ENCODE measurements at regions not wholly inside any gene's neighbourhood (a gene's known extent, or its start where the extent isn't known, plus 50 kb on each side); places are given as distances from the start of the nearest gene placed in this dataset.
"Not testable (repeated sequence)": the region's sequence is repeated elsewhere in the genome, so short reads cannot be mapped to it uniquely, and the experiment has no call there.

DNA sequence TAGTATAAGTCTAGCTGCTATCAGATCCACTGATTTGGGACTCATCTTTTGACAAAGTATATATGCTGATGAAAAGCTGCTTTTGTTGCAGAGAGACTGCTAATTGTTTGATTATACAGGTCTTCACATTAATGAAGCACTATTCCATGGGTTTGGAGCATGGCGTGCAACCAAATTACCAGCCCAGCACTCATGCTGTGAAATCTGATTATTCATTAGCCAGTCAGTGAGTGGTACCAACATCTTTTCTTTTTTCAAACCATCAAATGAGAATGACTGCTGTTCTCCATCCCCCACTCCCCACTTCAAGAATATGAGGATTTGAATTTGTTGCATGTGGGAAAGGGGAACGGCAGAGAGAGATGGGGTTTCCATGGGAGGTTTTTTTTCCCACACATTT, 91.3 kb downstream of the ID4 start:
- no peaks in the 10 kb centered on the region for H3K4me1 ChIP-seq (ENCODE audit: control insufficient read depth, insufficient read depth, low read length)
- H3K9me3 ChIP-seq (ENCODE audit: control insufficient read depth, insufficient read depth, low read length): no peaks in the 10 kb centered on the region
- H3K36me3 ChIP-seq (ENCODE audit: control insufficient read depth, insufficient read depth, low read length): no peaks in the 10 kb centered on the region
- no peaks in the 10 kb centered on the region for H3K27me3 ChIP-seq (ENCODE audit: control insufficient read depth, insufficient read depth, low read length)
- H3K4me3 ChIP-seq (ENCODE audit: low read depth, low read length): no peak overlapping the region
- no peak overlapping the region for H3K9ac ChIP-seq (ENCODE audit: low read depth, low read length)

- Histone ChIP-seq H3K27me3 (ENCODE audit: control insufficient read depth, insufficient read depth, low read length) (no peaks in the 10 kb centered on the region), H3K9ac (ENCODE audit: low read depth, low read length) (no peak overlapping the region), H3K4me3 (ENCODE audit: low read depth, low read length) (no peak overlapping the region), H3K9me3 (ENCODE audit: control insufficient read depth, insufficient read depth, low read length) (no peaks in the 10 kb centered on the region), H3K4me1 (ENCODE audit: control insufficient read depth, insufficient read depth, low read length) (no peaks in the 10 kb centered on the region), H3K36me3 (ENCODE audit: control insufficient read depth, insufficient read depth, low read length) (no peaks in the 10 kb centered on the region)
Measured at GRCh38 chr6:19929312-19929711, 92.1 kb downstream of the ID4 start.

GRCh38 chr6:19934996-19935591, 97.9 kb downstream of the ID4 start:
- Histone ChIP-seq H3K9ac (ENCODE audit: low read depth, low read length) (no peak overlapping the region), H3K4me1 (ENCODE audit: control insufficient read depth, insufficient read depth, low read length) (no peaks in the 10 kb centered on the region), H3K9me3 (ENCODE audit: control insufficient read depth, insufficient read depth, low read length) (peaks cover 2% of the 10 kb centered on the region), H3K27me3 (ENCODE audit: control insufficient read depth, insufficient read depth, low read length) (no peaks in the 10 kb centered on the region), H3K4me3 (ENCODE audit: low read depth, low read length) (no peak overlapping the region), H3K36me3 (ENCODE audit: control insufficient read depth, insufficient read depth, low read length) (no peaks in the 10 kb centered on the region)

GRCh38 chr6:19939321-19939720, 102.2 kb downstream of the ID4 start:
- not testable (repeated sequence) for H3K36me3 ChIP-seq (ENCODE audit: control insufficient read depth, insufficient read depth, low read length); H3K9ac ChIP-seq (ENCODE audit: low read depth, low read length); H3K27me3 ChIP-seq (ENCODE audit: control insufficient read depth, insufficient read depth, low read length); H3K4me3 ChIP-seq (ENCODE audit: low read depth, low read length); H3K4me1 ChIP-seq (ENCODE audit: control insufficient read depth, insufficient read depth, low read length); H3K9me3 ChIP-seq (ENCODE audit: control insufficient read depth, insufficient read depth, low read length)

- H3K9me3 ChIP-seq (ENCODE audit: control insufficient read depth, insufficient read depth, low read length); H3K4me1 ChIP-seq (ENCODE audit: control insufficient read depth, insufficient read depth, low read length); H3K27me3 ChIP-seq (ENCODE audit: control insufficient read depth, insufficient read depth, low read length); H3K9ac ChIP-seq (ENCODE audit: low read depth, low read length); H3K4me3 ChIP-seq (ENCODE audit: low read depth, low read length); H3K36me3 ChIP-seq (ENCODE audit: control insufficient read depth, insufficient read depth, low read length): not testable (repeated sequence)
Measured at GRCh38 chr6:19939926-19940325, 102.8 kb downstream of the ID4 start.

DNA sequence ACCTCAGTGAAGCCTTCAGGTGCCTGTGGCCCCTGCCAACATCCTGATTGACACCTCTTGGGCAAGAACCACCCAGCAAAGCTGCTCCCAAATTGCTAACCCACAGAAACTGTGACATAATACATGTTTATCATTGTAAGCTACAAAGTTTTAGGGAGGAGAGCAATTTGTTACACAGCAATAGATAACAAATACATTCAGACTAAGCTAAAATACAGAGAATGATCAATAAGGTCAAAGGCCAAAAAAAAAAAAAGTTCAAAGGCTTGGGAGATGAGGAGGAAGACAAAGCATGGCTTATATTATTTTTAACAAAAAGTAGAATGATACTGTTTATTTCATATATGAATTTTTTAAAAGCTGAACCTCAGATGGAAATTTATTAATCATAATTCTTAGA, 105.9 kb downstream of the ID4 start:
- Histone ChIP-seq H3K4me3 (ENCODE audit: low read depth, low read length) (no peak overlapping the region), H3K4me1 (ENCODE audit: control insufficient read depth, insufficient read depth, low read length) (no peaks in the 10 kb centered on the region), H3K9me3 (ENCODE audit: control insufficient read depth, insufficient read depth, low read length) (no peaks in the 10 kb centered on the region), H3K36me3 (ENCODE audit: control insufficient read depth, insufficient read depth, low read length) (no peaks in the 10 kb centered on the region), H3K9ac (ENCODE audit: low read depth, low read length) (no peak overlapping the region), H3K27me3 (ENCODE audit: control insufficient read depth, insufficient read depth, low read length) (no peaks in the 10 kb centered on the region)

GRCh38 chr6:19945843-19946358, 108.7 kb downstream of the ID4 start:
- Histone ChIP-seq H3K9me3 (ENCODE audit: control insufficient read depth, insufficient read depth, low read length) (no peaks in the 10 kb centered on the region), H3K4me3 (ENCODE audit: low read depth, low read length) (no peak overlapping the region), H3K4me1 (ENCODE audit: control insufficient read depth, insufficient read depth, low read length) (no peaks in the 10 kb centered on the region), H3K27me3 (ENCODE audit: control insufficient read depth, insufficient read depth, low read length) (no peaks in the 10 kb centered on the region), H3K9ac (ENCODE audit: low read depth, low read length) (no peak overlapping the region), H3K36me3 (ENCODE audit: control insufficient read depth, insufficient read depth, low read length) (no peaks in the 10 kb centered on the region)

DNA sequence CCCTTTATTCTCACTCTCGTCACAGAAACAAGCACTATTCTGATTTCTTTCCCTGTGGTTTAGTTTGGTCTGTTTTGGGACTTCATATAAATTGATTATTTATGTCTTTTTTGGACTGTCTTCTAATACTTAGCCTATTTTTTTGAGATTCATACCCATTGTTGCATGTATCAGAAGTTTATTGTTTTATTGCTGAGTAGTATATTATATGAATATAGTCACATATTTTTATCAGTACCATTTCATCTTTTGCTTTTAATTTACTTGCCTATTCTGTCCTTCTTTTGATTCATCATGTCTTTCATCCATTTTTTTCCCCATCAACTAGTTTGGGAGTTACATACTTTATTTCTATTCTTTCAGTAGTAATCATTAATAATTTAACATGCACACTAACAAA, 112.0 kb downstream of the ID4 start:
- H3K27me3 ChIP-seq (ENCODE audit: control insufficient read depth, insufficient read depth, low read length): no peaks in the 10 kb centered on the region

GRCh38 chr6:19964115-19964514, 126.9 kb downstream of the ID4 start:
- H3K4me3 ChIP-seq (ENCODE audit: low read depth, low read length): no peak overlapping the region
- no peak overlapping the region for H3K9ac ChIP-seq (ENCODE audit: low read depth, low read length)
- no peaks in the 10 kb centered on the region for H3K36me3 ChIP-seq (ENCODE audit: control insufficient read depth, insufficient read depth, low read length)
- H3K27me3 ChIP-seq (ENCODE audit: control insufficient read depth, insufficient read depth, low read length): no peaks in the 10 kb centered on the region
- H3K9me3 ChIP-seq (ENCODE audit: control insufficient read depth, insufficient read depth, low read length): no peaks in the 10 kb centered on the region
- H3K4me1 ChIP-seq (ENCODE audit: control insufficient read depth, insufficient read depth, low read length): no peaks in the 10 kb centered on the region

More for the DNA sequence above, 112.0 kb downstream of the ID4 start:
- no peaks in the 10 kb centered on the region for H3K36me3 ChIP-seq (ENCODE audit: control insufficient read depth, insufficient read depth, low read length)
- H3K9ac ChIP-seq (ENCODE audit: low read depth, low read length): no peak overlapping the region
- H3K9me3 ChIP-seq (ENCODE audit: control insufficient read depth, insufficient read depth, low read length): no peaks in the 10 kb centered on the region
- no peaks in the 10 kb centered on the region for H3K4me1 ChIP-seq (ENCODE audit: control insufficient read depth, insufficient read depth, low read length)
- H3K4me3 ChIP-seq (ENCODE audit: low read depth, low read length): no peak overlapping the region

DNA sequence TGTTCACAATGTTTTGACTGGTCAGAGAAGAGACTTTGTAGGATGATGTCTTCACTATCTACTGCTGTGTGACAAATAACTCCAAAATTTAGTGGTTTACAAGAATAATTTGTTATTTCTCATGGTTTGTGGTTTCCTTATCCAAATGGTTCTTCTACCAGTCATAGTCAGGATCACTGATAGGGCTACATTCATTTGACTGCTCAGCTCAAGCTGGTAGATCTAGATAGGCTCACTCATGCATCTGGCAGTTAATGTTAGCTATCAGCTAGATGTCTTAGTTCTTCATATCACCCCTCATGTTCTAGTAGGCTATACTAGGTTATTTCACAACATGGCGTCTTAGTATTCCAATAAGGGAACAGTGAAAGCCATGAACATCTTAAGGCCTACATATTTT, 131.0 kb downstream of the ID4 start:
- Histone ChIP-seq H3K9me3 (ENCODE audit: control insufficient read depth, insufficient read depth, low read length) (no peaks in the 10 kb centered on the region), H3K27me3 (ENCODE audit: control insufficient read depth, insufficient read depth, low read length) (no peaks in the 10 kb centered on the region), H3K4me1 (ENCODE audit: control insufficient read depth, insufficient read depth, low read length) (no peaks in the 10 kb centered on the region), H3K4me3 (ENCODE audit: low read depth, low read length) (no peak overlapping the region), H3K36me3 (ENCODE audit: control insufficient read depth, insufficient read depth, low read length) (no peaks in the 10 kb centered on the region), H3K9ac (ENCODE audit: low read depth, low read length) (no peak overlapping the region)

DNA sequence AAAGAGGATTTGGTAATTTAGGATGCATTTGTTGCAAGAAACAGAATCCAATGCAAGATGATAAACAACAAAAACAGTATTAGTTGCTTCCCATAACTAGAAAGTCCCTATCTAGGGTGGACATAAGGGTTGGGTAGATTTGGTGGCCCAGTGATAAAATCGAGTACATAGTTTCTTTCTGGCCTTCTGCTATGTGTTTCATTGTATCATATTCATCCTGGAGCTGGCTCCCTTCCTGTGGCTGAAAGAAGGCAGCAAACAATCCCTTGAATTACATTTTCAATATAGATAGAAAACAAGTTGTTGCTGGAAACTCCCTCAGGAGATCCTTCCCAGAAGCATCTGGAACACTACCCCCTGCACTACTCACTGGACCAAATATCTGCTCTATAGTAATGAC, 135.1 kb downstream of the ID4 start:
- H3K9me3 ChIP-seq (ENCODE audit: control insufficient read depth, insufficient read depth, low read length): no peaks in the 10 kb centered on the region
- H3K9ac ChIP-seq (ENCODE audit: low read depth, low read length): no peak overlapping the region
- no peaks in the 10 kb centered on the region for H3K4me1 ChIP-seq (ENCODE audit: control insufficient read depth, insufficient read depth, low read length)

DNA sequence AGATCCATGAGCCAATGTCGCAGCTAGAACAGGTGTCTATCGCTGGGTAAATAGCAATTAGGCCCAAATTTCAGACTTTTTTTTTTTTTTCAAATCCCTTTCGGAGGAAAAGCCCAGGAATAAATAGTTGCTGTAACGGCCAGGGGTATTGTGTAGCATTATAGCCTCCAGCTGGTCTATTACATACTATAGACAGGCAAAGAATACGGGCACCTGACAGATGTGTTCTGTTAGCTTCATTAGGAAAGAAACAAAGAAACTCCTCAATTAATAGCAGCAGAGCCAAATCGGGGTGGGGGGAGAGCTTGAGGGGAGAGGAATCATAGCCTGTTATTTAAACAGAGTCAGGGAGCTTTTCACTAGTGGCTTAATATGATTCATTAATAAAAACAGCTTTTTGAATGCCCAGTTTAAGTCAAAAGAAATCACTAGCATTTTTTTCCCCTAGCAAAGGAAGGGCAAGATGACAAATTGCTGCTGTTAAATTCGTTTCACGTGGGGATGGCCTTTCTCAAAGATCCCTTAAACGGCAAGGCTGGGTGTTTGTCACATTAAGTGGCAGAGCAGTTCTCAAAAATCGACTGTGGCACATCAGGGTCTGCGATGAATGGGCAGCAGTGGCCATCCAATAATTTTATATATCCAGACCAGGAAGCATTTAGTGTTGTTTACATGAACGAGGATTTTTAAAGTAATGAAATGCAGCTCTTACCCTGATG, 139.4 kb downstream of the ID4 start:
- Histone ChIP-seq H3K9ac (ENCODE audit: low read depth, low read length) (no peak overlapping the region), H3K9me3 (ENCODE audit: control insufficient read depth, insufficient read depth, low read length) (no peaks in the 10 kb centered on the region), H3K4me1 (ENCODE audit: control insufficient read depth, insufficient read depth, low read length) (no peaks in the 10 kb centered on the region), H3K27me3 (ENCODE audit: control insufficient read depth, insufficient read depth, low read length) (no peaks in the 10 kb centered on the region), H3K4me3 (ENCODE audit: low read depth, low read length) (no peak overlapping the region), H3K36me3 (ENCODE audit: control insufficient read depth, insufficient read depth, low read length) (no peaks in the 10 kb centered on the region)

More for the DNA sequence above, 135.1 kb downstream of the ID4 start:
- Histone ChIP-seq H3K4me3 (ENCODE audit: low read depth, low read length) (no peak overlapping the region), H3K36me3 (ENCODE audit: control insufficient read depth, insufficient read depth, low read length) (no peaks in the 10 kb centered on the region), H3K27me3 (ENCODE audit: control insufficient read depth, insufficient read depth, low read length) (no peaks in the 10 kb centered on the region)

Measured in iPS-15b (cell line).